Gastrocnemius medialis (tissue), 4 donors: ENCODE measurements at regions not wholly inside any gene's neighbourhood (a gene's known extent, or its start where the extent isn't known, plus 50 kb on each side); places are given as distances from the start of the nearest gene placed in this dataset.

Experiments used
- POLR2A ChIP-seq, 2 donors: fragments of 450-650 bp; IDR thresholded peaks; one replicate each; pipeline ENCODE4 v1.6.1; 2017; ENCODE audit warnings: antibody characterized with exemption in 2 of 2, mild to moderate bottlenecking in 2 of 2, moderate library complexity in 2 of 2
- TF ChIP-seq, protein P1 (sequence below), 5 experiments: fragments of 450-650 bp in 3 of 5; fragments of 200-600 bp in 2 of 5; sonication (generic) in 2 of 5; IDR thresholded peaks in 4 of 5; conservative IDR thresholded peaks in 1 of 5; 1 replicate in 4 of 5; 2 replicates in 1 of 5; pipeline ENCODE4 v1.5.1; 2016 to 2019; ENCODE audit warnings: antibody characterized with exemption in 5 of 5, mild to moderate bottlenecking in 3 of 5, moderate library complexity in 3 of 5

DNA sequence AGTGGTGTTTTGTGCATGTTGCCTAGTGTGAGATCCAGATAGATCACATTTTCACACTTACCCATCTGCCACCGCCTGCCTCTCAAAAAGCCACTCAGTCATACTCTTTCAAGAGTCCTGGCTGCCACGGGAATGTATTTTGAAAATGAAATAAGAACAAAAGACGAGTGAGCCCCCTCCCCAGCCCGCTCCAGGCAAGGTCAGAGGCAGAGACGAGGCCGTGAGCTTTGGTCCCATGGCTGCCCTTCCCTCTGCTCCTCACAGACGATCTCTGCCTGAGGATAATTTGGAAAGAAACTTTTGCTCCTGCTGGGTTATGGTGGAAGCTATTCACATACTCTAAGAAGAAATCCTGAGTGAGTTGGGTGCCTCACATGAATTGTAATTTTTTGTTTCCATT, 924.3 kb downstream of the BCL11B start:
- TF ChIP-seq, protein P1, sequence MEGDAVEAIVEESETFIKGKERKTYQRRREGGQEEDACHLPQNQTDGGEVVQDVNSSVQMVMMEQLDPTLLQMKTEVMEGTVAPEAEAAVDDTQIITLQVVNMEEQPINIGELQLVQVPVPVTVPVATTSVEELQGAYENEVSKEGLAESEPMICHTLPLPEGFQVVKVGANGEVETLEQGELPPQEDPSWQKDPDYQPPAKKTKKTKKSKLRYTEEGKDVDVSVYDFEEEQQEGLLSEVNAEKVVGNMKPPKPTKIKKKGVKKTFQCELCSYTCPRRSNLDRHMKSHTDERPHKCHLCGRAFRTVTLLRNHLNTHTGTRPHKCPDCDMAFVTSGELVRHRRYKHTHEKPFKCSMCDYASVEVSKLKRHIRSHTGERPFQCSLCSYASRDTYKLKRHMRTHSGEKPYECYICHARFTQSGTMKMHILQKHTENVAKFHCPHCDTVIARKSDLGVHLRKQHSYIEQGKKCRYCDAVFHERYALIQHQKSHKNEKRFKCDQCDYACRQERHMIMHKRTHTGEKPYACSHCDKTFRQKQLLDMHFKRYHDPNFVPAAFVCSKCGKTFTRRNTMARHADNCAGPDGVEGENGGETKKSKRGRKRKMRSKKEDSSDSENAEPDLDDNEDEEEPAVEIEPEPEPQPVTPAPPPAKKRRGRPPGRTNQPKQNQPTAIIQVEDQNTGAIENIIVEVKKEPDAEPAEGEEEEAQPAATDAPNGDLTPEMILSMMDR (IDR thresholded peaks at IDR 0.05 in 4 of 5, conservative IDR thresholded peaks at IDR 0.05 in 1 of 5): no peak
- TF ChIP-seq POLR2A (IDR thresholded peaks at IDR 0.05): no peak
